HFF-Myc (cell line): ENCODE measurements at regions not wholly inside any gene's neighbourhood (a gene's known extent, or its start where the extent isn't known, plus 50 kb on each side); places are given as distances from the start of the nearest gene placed in this dataset.

Source experiments
- DNase-seq: peaks from one replicate; pipeline ENCODE4 v3.0.0-alpha.2; 2011; ENCODE audit warnings: low read depth; ENCODE audit errors: extremely low read depth
- H3K4me3 ChIP-seq: replicated peaks from 2 replicates; pipeline ENCODE4 v1.5.1; 2011; ENCODE audit warnings: low read depth, mild to moderate bottlenecking, control low read depth, low read length
- CTCF ChIP-seq: IDR thresholded peaks from 2 replicates; pipeline ENCODE4 v1.5.1; 2012; ENCODE audit warnings: mild to moderate bottlenecking, low read depth, low read length, control low read depth; ENCODE audit errors: missing control alignments

DNA sequence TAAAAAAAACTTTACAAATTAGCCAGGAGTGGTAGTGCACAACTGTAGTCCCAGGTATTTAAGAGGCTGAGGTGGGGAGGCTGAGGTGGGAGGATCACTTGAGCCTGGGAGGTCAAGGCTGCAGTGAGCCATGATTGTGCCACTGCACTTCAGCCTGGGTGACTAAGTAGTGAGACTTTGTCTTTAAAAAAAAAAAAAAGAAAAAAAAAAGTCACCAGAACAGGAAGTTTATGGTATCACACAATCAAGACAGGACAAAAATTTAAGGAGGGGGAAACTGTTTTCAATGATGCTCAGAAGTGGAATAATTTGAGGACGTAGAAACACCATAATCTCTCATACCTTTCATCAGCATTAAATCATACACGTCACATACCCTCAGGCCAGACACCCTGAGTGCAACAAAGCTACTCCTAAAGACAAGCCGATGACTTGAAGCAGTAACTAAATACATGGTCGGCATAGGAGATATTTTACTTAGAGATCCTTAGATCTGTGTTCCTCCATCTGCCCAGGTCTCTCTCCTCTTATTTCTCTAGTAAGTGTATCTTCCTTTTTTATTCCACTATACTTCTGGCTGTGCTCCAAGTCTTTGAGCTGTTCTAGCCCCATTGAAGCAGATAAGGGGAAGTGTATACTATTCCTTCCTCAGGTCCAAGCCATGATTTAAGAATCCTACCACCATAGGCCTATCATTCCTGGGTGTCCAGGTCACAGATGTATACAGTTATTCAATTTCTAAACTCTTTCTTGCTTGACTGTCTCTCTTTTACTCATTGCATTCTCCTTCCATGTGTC, 91.3 kb upstream of the APC start:
- H3K4me3 ChIP-seq = no peak overlapping the region
- DNase-seq = no peak
- TF ChIP-seq CTCF = no peak

DNA sequence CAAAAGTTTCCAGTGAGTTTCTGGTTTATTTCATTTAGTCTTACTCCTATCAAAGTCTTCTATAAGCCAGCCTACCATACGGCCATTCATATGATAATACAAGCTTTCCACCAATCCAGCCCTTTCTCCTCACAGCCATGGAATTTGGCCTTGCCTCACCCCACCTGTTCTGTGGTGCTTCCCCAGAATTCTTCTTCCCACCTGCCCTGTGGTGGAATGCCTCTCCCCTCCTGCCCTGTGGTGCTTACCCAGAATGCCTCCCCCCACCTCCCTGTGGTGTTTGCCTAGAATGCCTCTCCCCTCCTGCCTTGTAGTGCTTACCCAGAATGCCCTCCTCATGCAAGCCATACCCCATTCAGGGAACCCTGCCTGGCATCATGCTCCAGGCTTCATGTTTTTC, 90.3 kb upstream of the APC start:
- TF ChIP-seq CTCF = no peak
- no peak for DNase-seq
- no peak overlapping the region for H3K4me3 ChIP-seq

- DNase-seq = no peak
- H3K4me3 ChIP-seq = no peak overlapping the region
- TF ChIP-seq CTCF = no peak
Measured at GRCh38 chr5:112648264-112648663, 89.4 kb upstream of the APC start.

DNA sequence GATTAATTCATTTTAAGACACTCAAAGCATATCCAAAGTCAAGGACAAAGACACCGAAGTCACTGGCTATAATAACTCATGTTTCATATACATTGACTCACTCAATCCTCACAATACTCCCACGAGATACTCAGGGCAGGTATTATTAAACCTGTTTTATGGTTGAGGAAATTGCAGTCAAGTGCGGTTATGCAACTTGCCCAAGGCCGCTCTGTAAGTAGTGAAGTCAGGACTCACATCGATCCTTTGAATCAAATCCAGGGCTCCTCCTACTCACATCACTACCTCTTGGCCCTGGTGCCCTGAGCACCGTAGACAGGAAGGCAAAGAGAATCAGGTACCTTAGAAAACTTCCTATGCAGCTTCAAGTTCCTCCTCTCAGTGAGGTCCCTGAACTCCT, 87.8 kb upstream of the APC start:
- no peak overlapping the region for H3K4me3 ChIP-seq
- TF ChIP-seq CTCF = no peak
- DNase-seq = no peak

GRCh38 chr5:112653638-112654205, 84.0 kb upstream of the APC start:
- H3K4me3 ChIP-seq = no peak overlapping the region
- no peak for TF ChIP-seq CTCF
- no peak for DNase-seq

DNA sequence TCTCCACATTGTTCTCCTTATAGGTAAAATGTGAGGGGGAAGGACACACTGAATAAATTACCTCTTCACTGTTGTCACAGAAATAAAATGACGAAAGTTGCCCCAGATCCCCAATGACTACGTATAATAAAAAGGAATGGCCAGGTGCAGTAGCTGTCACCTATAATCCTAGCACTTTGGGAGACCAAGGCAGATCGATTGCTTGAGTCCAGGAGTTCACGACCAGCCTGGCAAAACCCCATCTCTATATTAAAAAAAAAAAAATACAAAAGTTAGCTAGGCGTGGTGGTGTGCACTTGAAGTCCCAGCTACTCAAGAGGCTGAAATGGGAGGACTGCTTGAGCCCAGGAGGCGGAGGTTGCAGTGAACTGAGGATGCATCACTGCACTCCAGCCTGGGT, 82.2 kb upstream of the APC start:
- no peak for TF ChIP-seq CTCF
- DNase-seq = no peak
- no peak overlapping the region for H3K4me3 ChIP-seq
